HG02763 (cell line): ENCODE measurements at regions not wholly inside any gene's neighbourhood (a gene's known extent, or its start where the extent isn't known, plus 50 kb on each side); places are given as distances from the start of the nearest gene placed in this dataset.

Experiments used
- ATAC-seq: cut with Tn5 transposase; IDR thresholded peaks from one replicate; pipeline ENCODE4 v1.9.1; 2021; ENCODE audit warnings: mild to moderate bottlenecking, moderate library complexity; ENCODE audit not compliant: unreplicated experiment

- ATAC-seq = no peak
These were observed 53.8 kb upstream of the FBN2 start for GRCh38 chr5:128591598-128592455.

- no peak for ATAC-seq
These were observed 58.0 kb upstream of the FBN2 start for GRCh38 chr5:128596071-128596470.

- no peak for ATAC-seq
These were observed 59.1 kb upstream of the FBN2 start for GRCh38 chr5:128597156-128597555.

- ATAC-seq = no peak
These were observed 75.1 kb upstream of the FBN2 start for GRCh38 chr5:128613128-128613527.

GRCh38 chr5:128613766-128614165 lies 75.7 kb upstream of the FBN2 start:
- no peak for ATAC-seq

GRCh38 chr5:128615578-128615977 lies 77.5 kb upstream of the FBN2 start:
- ATAC-seq = no peak

- ATAC-seq = no peak
These were observed 88.6 kb upstream of the FBN2 start for GRCh38 chr5:128626536-128627090.

GRCh38 chr5:128627939-128628338 lies 89.9 kb upstream of the FBN2 start:
- ATAC-seq = no peak

GRCh38 chr5:128629157-128629556 lies 91.1 kb upstream of the FBN2 start:
- ATAC-seq = no peak

- ATAC-seq = no peak
These were observed 92.1 kb upstream of the FBN2 start for GRCh38 chr5:128630121-128630520.

GRCh38 chr5:128631771-128632170 lies 93.7 kb upstream of the FBN2 start:
- no peak for ATAC-seq

- ATAC-seq = no peak
These were observed 94.2 kb upstream of the FBN2 start for GRCh38 chr5:128632264-128632663.

- ATAC-seq = no peak
These were observed 95.9 kb upstream of the FBN2 start for GRCh38 chr5:128633901-128634300.

GRCh38 chr5:128635379-128635778 lies 97.3 kb upstream of the FBN2 start:
- no peak for ATAC-seq

- no peak for ATAC-seq
These were observed 98.3 kb upstream of the FBN2 start for GRCh38 chr5:128636361-128636760.

GRCh38 chr5:128637031-128637430 lies 99.0 kb upstream of the FBN2 start:
- no peak for ATAC-seq

GRCh38 chr5:128641861-128642260 lies 103.8 kb upstream of the FBN2 start:
- ATAC-seq = no peak

GRCh38 chr5:128644863-128645262 lies 106.8 kb upstream of the FBN2 start:
- ATAC-seq = no peak

- no peak for ATAC-seq
These were observed 107.5 kb upstream of the FBN2 start for GRCh38 chr5:128645581-128645980.

- ATAC-seq = no peak
These were observed 108.1 kb upstream of the FBN2 start for GRCh38 chr5:128646176-128646575.

GRCh38 chr5:128649192-128649591 lies 111.1 kb upstream of the FBN2 start:
- ATAC-seq = no peak

- no peak for ATAC-seq
These were observed 125.0 kb upstream of the FBN2 start for GRCh38 chr5:128662997-128663396.
